SK-N-MC (cell line): ENCODE measurements at regions not wholly inside any gene's neighbourhood (a gene's known extent, or its start where the extent isn't known, plus 50 kb on each side); places are given as distances from the start of the nearest gene placed in this dataset.

ENCODE experiments used
- DNase-seq: peaks from one replicate; pipeline ENCODE4 v3.0.0-alpha.2; 2011; ENCODE audit warnings: low read depth, low spot score
- H3K27ac ChIP-seq: fragments of 200-600 bp; sonication (generic); 2 replicates; pipeline ENCODE4 v1.5.1; 2016; ENCODE audit warnings: mixed run types
- H3K36me3 ChIP-seq: fragments of 200-600 bp; sonication (generic); 2 replicates; pipeline ENCODE4 v1.6.1; 2017; ENCODE audit warnings: antibody characterized with exemption, low read length, mixed read lengths; ENCODE audit not compliant: insufficient read depth
- H3K4me3 ChIP-seq: fragments of 200-600 bp; sonication (generic); 2 replicates; pipeline ENCODE4 v1.5.1; 2016
- H3K9ac ChIP-seq: fragments of 200-600 bp; sonication (generic); 2 replicates; pipeline ENCODE4 v1.8.0; 2017; ENCODE audit warnings: mixed run types, mixed read lengths; ENCODE audit not compliant: insufficient read length
- H3K9me3 ChIP-seq: fragments of 200-600 bp; sonication (generic); 2 replicates; pipeline ENCODE4 v1.6.1; 2017; ENCODE audit warnings: low read depth, mild to moderate bottlenecking, antibody characterized with exemption, low read length, moderate library complexity, mixed read lengths
- EZH2 ChIP-seq: fragments of 200-600 bp; sonication (generic); IDR thresholded peaks from one replicate; pipeline ENCODE4 v1.6.1; 2017; ENCODE audit warnings: antibody characterized with exemption
- FOXP2 ChIP-seq: optimal IDR thresholded peaks from 2 replicates; pipeline ENCODE3; 2011; ENCODE audit warnings: mild to moderate bottlenecking, moderate library complexity; ENCODE audit not compliant: insufficient read depth; ENCODE audit errors: extremely low read length, control extremely low read depth
- POLR2AphosphoS5 ChIP-seq: IDR thresholded peaks from 2 replicates; pipeline ENCODE4 v1.6.1; 2012; ENCODE audit warnings: mild to moderate bottlenecking, low read depth, low read length, borderline replicate concordance

DNA sequence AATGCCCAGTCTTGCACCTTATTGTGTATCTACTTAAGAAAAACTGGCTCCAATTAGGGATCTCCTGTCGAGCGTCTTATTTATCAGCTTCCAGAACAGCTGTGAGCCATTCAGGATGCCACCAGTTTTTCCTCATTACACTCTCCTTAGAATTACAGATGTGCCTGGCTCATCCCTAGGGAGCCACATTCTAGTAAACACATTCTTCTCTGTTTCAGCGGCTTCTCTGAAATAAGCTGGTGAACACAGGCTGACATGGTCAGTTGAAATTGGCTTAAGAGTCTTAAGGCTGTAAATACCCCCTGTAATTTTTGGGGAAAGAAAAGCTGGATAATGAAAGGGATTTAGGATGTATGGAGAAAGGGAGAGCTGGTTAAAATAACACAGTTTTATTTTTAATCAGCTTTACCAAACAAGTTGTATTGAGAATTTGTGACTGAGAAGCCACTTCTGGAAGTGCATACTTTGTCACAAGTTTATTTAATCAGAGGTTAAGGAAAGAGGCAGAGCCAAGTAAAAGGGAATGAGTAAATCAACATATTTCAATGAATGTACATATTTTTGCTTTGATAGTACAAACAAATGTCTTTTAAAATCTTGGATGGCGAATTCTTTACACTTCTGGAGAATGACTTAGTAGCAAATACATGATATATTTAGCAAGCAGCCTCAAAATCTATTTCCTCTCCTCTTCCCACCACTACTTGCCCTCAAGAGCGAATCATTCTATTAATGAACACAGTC lies 562.0 kb upstream of the GOT2 start:
- Histone ChIP-seq H3K9ac (no peak overlapping the region), H3K9me3 (no peaks in the 10 kb centered on the region), H3K36me3 (no peaks in the 10 kb centered on the region), H3K4me3 (no peak overlapping the region), H3K27ac (no peak overlapping the region)
- no peak for DNase-seq
- no peak for TF ChIP-seq POLR2AphosphoS5
- TF ChIP-seq EZH2 = no peak
- TF ChIP-seq FOXP2 = no peak

GRCh38 chr16:59295474-59295873 lies 561.4 kb upstream of the GOT2 start:
- Histone ChIP-seq H3K4me3 (no peak overlapping the region), H3K9me3 (no peaks in the 10 kb centered on the region), H3K36me3 (no peaks in the 10 kb centered on the region), H3K27ac (no peak overlapping the region), H3K9ac (no peak overlapping the region)
- TF ChIP-seq EZH2 (no peak), FOXP2 (no peak), POLR2AphosphoS5 (no peak)
- no peak for DNase-seq

GRCh38 chr16:59290718-59291117 lies 556.6 kb upstream of the GOT2 start:
- DNase-seq = no peak
- no peak overlapping the region for H3K4me3 ChIP-seq
- H3K27ac ChIP-seq = no peak overlapping the region
- H3K36me3 ChIP-seq = no peaks in the 10 kb centered on the region
- TF ChIP-seq POLR2AphosphoS5 (no peak), EZH2 (no peak), FOXP2 (no peak)
- no peaks in the 10 kb centered on the region for H3K9me3 ChIP-seq
- H3K9ac ChIP-seq = no peak overlapping the region

DNA sequence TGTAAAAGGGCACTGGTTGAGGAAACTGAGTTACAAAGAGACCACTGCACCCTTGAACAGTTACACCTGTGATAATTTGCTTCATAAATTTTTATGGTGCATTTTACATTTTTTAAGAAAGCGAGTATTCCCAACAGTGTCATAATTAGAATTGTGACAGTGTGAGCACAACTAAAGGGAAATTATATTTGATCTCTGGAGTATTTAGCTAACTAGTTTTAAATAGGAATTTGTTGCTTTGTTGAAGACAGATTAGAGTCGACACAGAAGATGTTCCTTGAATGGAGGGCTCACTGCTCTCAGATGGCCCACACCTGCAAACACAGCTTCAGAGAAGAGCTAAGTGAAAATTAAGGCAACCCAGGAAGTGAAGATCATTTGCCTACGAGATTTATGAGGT lies 555.0 kb upstream of the GOT2 start:
- TF ChIP-seq POLR2AphosphoS5 (no peak), FOXP2 (no peak), EZH2 (no peak)
- no peak overlapping the region for H3K27ac ChIP-seq
- no peak overlapping the region for H3K9ac ChIP-seq
- no peak overlapping the region for H3K4me3 ChIP-seq
- DNase-seq = no peak
- H3K36me3 ChIP-seq = no peaks in the 10 kb centered on the region
- H3K9me3 ChIP-seq = no peaks in the 10 kb centered on the region

- H3K9me3 ChIP-seq = no peaks in the 10 kb centered on the region
- no peaks in the 10 kb centered on the region for H3K36me3 ChIP-seq
- TF ChIP-seq EZH2 (no peak), FOXP2 (no peak), POLR2AphosphoS5 (no peak)
- H3K27ac ChIP-seq = no peak overlapping the region
- H3K4me3 ChIP-seq = no peak overlapping the region
- no peak overlapping the region for H3K9ac ChIP-seq
- DNase-seq = no peak
These were observed 540.0 kb upstream of the GOT2 start for GRCh38 chr16:59274141-59274540.

DNA sequence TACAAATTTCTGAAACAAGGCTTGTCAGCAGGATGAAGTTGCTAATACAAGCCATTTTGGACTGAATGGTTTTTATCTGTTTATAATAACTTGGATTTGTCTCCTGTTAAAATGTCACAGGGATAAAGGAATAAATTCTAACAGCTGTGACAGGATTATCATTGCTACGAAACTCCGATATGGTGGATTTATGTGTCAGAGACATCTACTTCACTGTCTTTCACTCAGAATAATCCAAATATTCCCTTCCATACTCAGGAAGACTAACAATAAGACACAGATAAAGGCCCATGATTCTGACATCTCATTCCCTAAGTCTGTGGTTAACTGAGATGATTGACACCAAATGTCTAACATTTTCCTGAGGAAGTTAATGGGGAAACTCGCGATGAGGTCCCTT lies 529.8 kb upstream of the GOT2 start:
- no peak overlapping the region for H3K9ac ChIP-seq
- TF ChIP-seq POLR2AphosphoS5 (no peak), FOXP2 (no peak), EZH2 (no peak)
- no peaks in the 10 kb centered on the region for H3K9me3 ChIP-seq
- H3K4me3 ChIP-seq = no peak overlapping the region
- H3K36me3 ChIP-seq = no peaks in the 10 kb centered on the region
- no peak for DNase-seq
- no peak overlapping the region for H3K27ac ChIP-seq

DNA sequence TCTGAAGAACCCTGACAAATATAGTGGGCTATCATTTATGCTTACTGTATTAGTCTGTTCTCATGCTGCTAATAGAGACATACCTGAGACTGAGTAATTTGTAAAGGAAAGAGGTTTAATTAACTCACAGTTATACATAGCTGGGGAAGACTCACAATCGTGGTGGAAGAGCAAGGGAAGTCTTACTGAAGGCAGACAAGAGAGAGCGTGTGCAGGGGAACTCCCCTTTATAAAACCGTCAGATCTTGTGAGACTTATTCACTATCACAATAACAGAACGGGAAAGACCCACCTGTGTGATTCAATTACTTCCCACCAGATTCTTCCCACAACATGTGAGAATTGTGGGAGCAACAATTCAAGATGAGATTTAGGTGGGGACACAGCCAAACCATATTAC lies 526.8 kb upstream of the GOT2 start:
- H3K27ac ChIP-seq = no peak overlapping the region
- H3K4me3 ChIP-seq = no peak overlapping the region
- TF ChIP-seq POLR2AphosphoS5 (no peak), FOXP2 (no peak), EZH2 (no peak)
- H3K9ac ChIP-seq = no peak overlapping the region
- no peaks in the 10 kb centered on the region for H3K9me3 ChIP-seq
- H3K36me3 ChIP-seq = no peaks in the 10 kb centered on the region
- no peak for DNase-seq

GRCh38 chr16:59259950-59260319 lies 525.8 kb upstream of the GOT2 start:
- Histone ChIP-seq H3K9me3 (no peaks in the 10 kb centered on the region), H3K4me3 (no peak overlapping the region), H3K9ac (no peak overlapping the region), H3K36me3 (no peaks in the 10 kb centered on the region), H3K27ac (no peak overlapping the region)
- TF ChIP-seq POLR2AphosphoS5 (no peak), FOXP2 (no peak), EZH2 (no peak)
- DNase-seq = no peak
